ENCODE measurements at regions not wholly inside any gene's neighbourhood (a gene's known extent, or its start where the extent isn't known, plus 50 kb on each side); places are given as distances from the start of the nearest gene placed in this dataset.
A peak's percentile ranks its signal among the peaks of the same experiment; 100 is the strongest.

GRCh38 chr12:42770261-42770660 is 180.7 kb upstream of the PRICKLE1 start:
- DNase-seq (no peak), ATAC-seq (ENCODE audit: poor library complexity) (no peak)
- intact Hi-C loops (cut with DNase I): no loop called here

- ATAC-seq (ENCODE audit: poor library complexity) (peak; percentile 39), DNase-seq (no peak)
- intact Hi-C loops (cut with DNase I): no loop called here
These were observed 179.9 kb upstream of the PRICKLE1 start for GRCh38 chr12:42769455-42769854.

GRCh38 chr12:42767998-42768397 is 178.5 kb upstream of the PRICKLE1 start:
- intact Hi-C loops (cut with DNase I): no loop called here

GRCh38 chr12:42767326-42767954 is 177.9 kb upstream of the PRICKLE1 start:
- intact Hi-C loops (cut with DNase I): no loop called here
- ATAC-seq (ENCODE audit: poor library complexity) (no peak), DNase-seq (no peak)

More at GRCh38 chr12:42767998-42768397, 178.5 kb upstream of the PRICKLE1 start:
- no peak for DNase-seq
- ATAC-seq (ENCODE audit: poor library complexity): no peak

GRCh38 chr12:42766754-42767153 is 177.2 kb upstream of the PRICKLE1 start:
- intact Hi-C loops (cut with DNase I): no loop called here
- no peak for ATAC-seq (ENCODE audit: poor library complexity)

DNA sequence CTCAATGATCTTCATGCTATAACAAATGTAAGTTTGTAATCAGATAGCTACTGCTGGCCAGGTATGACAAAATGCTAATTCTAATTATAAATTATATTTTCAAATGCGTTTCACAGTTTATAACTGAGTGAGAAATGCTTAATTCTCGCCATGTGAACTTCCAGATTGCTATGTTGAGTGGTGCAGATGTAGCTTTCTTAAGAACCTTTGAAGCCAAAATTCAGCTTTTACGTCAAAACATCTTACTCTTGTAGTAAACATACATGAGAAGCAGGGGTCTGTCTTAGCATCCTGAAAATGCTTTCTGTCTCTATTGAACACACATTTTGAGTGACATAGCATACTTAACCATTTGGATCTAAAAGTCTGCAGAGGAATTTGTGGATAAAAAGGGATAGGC is 176.5 kb upstream of the PRICKLE1 start:
- DNase-seq: no peak
- ATAC-seq (ENCODE audit: poor library complexity): no peak
- intact Hi-C loops (cut with DNase I): no loop called here

More at GRCh38 chr12:42766754-42767153, 177.2 kb upstream of the PRICKLE1 start:
- no peak for DNase-seq

- DNase-seq (no peak), ATAC-seq (ENCODE audit: poor library complexity) (no peak)
- intact Hi-C loops (cut with DNase I): no loop called here
These were observed 174.1 kb upstream of the PRICKLE1 start for GRCh38 chr12:42763682-42764081.

DNA sequence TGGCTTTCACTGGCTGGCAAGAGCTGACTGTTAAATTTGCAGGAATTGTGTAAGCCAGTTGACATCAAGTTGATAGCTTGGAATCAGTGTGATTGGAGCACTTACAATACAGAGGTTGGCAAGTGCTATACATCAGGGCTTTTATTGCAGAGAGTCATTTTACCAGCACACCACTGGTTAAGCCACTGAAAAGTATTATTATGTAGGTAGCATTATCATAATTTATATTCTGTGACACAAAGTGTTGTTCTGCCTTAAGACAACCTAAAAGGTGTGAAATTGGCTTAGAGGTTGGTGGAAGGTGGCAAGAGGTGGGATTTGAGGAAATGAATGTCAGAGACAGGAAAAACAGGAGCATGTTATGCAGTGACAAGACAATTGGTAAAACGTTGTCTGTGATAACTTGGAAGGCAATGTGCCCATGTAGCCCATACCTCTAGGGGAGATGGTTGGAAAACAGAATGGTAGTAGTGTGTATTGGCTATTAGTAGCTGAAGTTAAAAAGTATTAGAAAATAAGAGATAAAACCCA is 172.9 kb upstream of the PRICKLE1 start:
- ATAC-seq (ENCODE audit: poor library complexity): no peak
- intact Hi-C loops (cut with DNase I): no loop called here
- no peak for DNase-seq

DNA sequence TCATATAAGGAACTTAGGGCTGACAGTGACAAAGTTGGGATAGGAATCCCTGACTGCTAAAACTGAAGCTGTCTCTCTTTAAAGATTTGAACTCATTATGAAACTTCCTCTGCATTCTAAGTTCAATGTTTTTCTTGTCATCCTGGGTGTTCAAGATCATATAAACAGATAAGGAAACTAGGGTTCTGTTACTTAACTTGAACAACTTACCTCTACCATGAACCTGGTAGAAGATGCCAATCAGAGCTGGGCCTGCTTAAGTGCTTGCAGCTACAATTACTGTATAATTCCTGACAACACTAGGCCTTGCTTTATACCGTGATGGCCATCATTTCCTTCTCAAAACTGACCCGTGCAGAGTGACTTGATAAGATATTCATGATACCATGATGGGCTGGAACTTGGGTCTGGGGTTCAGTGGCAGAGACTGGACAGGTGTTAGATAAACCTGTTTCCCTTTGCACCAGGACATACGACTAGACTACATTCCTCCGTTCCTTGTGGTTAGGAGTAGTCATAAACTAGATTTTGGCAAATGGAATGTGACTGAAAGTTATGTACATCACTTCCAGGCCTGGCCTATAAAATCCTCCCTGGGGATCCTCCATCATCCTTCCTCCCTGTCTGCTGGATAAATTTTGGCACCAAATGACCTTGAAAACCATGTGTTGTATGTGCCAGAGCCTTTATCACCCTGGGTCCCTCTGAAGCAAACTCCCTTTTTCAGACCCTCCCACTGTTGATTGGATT is 172.2 kb upstream of the PRICKLE1 start:
- intact Hi-C loops (cut with DNase I): no loop called here
- DNase-seq: no peak
- no peak for ATAC-seq (ENCODE audit: poor library complexity)

DNA sequence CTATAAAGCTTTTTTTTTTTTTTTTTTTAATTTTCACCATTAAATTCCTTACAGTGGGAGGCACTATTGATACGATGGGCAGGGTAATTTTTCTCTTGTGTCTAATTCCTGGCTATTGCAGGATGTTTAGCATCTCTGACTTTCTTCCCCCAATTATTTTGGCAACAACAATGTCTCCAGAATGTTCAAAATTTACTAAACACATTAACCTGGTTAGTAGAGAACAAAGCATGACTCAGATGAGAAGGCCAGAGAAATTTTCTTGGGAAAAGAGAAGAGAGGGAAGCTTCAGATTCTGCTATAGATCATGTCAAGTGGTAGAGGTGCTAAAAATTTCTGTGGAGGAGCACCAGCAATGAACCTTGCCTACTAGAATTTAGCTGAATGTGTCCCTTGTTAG is 171.5 kb upstream of the PRICKLE1 start:
- ATAC-seq (ENCODE audit: poor library complexity) (no peak), DNase-seq (no peak)
- intact Hi-C loops (cut with DNase I): no loop called here

DNA sequence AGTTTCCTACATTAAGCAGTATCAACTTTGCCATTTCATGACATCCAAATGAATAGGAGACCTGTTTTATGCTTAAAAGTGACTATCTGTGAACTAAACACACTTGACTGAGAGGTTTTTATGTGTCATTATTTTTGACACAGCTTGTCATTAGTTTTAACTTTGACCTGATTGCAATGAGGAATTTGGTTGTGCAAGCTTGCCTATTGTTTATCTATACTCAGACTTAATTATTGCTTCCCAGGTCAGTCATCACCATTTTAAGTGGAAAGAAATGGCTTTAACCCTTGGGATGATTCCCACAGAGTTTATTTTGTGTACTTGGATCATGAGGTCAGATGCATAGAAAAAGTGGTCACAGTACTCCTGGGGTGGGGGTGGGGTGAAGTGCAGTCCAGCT is 171.0 kb upstream of the PRICKLE1 start:
- intact Hi-C loops (cut with DNase I): no loop called here
- no peak for DNase-seq
- ATAC-seq (ENCODE audit: poor library complexity): no peak

DNA sequence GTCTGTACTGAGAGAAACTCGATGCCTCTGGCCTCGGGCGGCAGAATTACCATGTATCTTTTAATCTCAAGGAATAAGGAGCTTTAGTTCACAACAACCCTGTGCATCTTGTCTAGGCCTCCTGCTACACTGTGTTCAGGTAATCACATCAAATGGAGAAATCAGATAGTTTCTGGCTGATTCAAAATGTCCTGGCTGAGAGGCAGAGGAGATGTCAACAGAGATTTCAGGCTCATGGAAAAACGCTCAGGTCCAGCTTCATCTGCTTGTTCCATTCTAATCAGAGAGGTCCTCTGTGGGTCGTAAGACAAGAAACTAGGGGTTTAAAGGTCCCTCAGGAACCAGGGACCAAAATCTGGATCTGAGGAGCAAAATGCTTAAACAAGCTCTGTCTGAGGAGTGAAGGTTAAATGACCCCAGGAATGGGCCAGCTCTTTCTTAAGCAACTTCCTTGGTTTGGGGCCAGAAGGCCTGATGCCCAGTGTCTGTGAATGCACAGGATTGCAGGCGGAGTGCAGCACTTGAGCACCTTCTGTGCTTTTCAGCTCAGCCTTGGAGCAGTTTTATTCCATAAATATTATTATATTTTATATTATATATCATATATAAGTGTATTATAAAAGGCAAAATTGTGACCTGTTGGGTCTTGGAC is 170.2 kb upstream of the PRICKLE1 start:
- intact Hi-C loops (cut with DNase I): no loop called here
- ATAC-seq (ENCODE audit: poor library complexity) (peak; percentile 94), DNase-seq (peak; percentile 85)

- no peak for ATAC-seq (ENCODE audit: poor library complexity)
- intact Hi-C loops (cut with DNase I): no loop called here
- no peak for DNase-seq
These were observed 169.3 kb upstream of the PRICKLE1 start for GRCh38 chr12:42758806-42759205.

DNA sequence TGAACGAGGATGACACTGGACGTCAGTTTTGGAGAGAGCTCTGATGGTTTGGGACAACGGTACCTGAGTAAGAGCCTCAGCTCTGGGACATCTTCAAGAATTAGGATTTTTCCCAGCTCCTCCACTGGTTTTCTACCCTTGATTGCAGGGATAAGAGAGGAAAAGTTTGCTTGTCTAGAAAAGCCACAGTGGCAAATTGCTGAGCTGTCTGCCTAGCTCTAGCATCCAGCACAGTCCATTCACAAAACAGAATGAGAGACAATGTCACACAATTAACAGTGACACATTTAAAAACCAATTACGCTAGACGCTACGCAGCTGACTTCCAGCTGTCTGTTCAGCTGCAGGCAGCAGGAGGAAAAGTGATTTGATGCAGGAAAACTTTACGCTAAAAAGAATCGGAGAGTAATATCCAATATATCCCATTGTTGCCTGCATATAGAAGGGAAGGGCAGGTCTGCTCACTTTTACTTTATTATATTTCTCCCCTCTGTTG is 168.1 kb upstream of the PRICKLE1 start:
- DNase-seq: no peak
- ATAC-seq (ENCODE audit: poor library complexity): no peak
- intact Hi-C loops (cut with DNase I): no loop called here

GRCh38 chr12:42756841-42757623 is 167.5 kb upstream of the PRICKLE1 start:
- intact Hi-C loops (cut with DNase I): no loop called here
- ATAC-seq (ENCODE audit: poor library complexity) (no peak), DNase-seq (no peak)

DNA sequence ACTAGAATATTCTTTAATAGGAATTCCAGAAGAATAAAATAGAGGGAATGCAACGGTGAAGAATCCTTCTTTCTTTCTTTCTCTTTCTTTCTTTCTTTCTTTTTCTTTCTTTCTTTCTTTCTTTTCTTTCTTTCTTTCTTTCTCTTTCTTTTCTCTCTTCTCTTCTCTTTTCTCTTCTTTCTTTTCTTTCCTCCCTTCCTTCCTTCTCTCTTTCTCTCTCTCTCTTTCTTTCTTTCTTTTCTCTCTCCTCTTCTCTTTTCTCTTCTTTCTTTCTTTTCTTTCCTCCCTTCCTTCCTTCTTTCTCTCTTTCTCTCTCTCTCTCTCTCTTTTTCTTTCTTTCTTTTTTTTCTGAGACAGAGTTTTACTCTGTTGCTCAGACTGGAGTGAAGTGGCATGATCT is 160.8 kb upstream of the PRICKLE1 start:
- ATAC-seq (ENCODE audit: poor library complexity): no peak
- DNase-seq: no peak
- intact Hi-C loops (cut with DNase I): no loop called here

GRCh38 chr12:42749239-42749638 is 159.7 kb upstream of the PRICKLE1 start:
- intact Hi-C loops (cut with DNase I): no loop called here
- ATAC-seq (ENCODE audit: poor library complexity): no peak
- DNase-seq: no peak

DNA sequence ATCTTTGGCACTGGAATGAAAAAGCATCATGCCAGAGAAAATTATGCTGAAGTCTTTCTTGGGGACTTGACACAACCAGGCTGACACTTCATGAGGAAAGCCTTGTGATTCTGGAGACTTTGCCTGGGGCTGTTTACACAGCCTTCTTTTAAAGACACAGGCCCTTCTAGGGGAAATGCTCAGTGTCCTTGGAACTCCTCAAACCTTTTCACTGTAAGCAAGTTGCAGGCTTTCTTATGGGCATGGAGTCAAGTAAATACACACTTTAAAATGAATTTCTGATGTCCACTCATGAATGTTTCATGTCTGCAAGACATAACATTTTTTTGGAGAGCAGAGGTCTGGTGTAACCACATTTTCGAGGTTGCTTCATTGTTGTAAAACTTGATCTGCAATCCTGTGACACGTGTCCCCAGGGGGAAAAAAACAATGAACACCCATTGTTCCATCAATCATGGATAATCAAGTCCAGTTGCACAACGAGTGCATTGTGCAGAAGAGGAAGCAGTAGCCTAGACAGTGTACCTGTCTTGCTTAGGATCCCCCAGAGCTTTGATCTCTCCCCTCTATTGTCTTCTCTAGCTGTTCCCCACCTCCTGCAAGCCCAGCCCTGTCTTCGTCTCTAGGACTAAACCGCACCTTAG is 155.1 kb upstream of the PRICKLE1 start:
- ATAC-seq (ENCODE audit: poor library complexity): peak; percentile 41
- no peak for DNase-seq
- intact Hi-C loops (cut with DNase I): loop anchor here (5.0 kb wide), 1 partner anchor 262 kb away; no protein-coding TSS in a partner anchor

All from Right ventricle myocardium superior (tissue), 1 donor.